ENCODE measurements at regions not wholly inside any gene's neighbourhood (a gene's known extent, or its start where the extent isn't known, plus 50 kb on each side); places are given as distances from the start of the nearest gene placed in this dataset.

DNA sequence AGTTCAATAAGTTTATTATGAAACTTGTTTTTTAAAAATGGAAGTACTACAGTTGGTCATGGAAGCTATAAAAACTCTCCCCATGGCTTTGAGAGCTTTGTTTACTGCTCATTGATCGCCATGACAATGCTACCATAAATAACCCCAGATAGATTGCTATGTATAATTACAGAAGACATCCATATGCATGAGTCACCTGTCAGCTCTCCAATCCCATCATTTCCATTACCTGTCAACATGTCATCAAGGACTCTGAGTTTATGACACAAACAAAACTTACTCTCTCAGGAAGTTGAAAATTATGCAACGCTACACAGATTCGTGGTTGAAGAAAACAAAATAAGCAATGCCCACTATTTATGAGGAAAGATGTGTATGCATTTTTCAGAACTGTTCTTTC, 144.4 kb downstream of the SEC23A start:
- no peak overlapping the region for H3K27ac ChIP-seq
- no peak overlapping the region for H3K4me3 ChIP-seq
- Mint-ChIP-seq H3K4me3 (no peak overlapping the region), H3K4me1 (no peaks in the 10 kb centered on the region), H3K36me3 (no peaks in the 10 kb centered on the region), H3K27ac (no peak overlapping the region), H3K27me3 (ENCODE audit: insufficient read depth, low read depth) (no peaks in the 10 kb centered on the region), H3K9me3 (no peaks in the 10 kb centered on the region)
- no peak overlapping the region for H3K9ac ChIP-seq
- TF ChIP-seq EZH2 (IDR thresholded peaks at IDR 0.05) (no peak), EZH2phosphoT487 (IDR thresholded peaks at IDR 0.05) (no peak)
- TF ChIP-seq, protein P1, sequence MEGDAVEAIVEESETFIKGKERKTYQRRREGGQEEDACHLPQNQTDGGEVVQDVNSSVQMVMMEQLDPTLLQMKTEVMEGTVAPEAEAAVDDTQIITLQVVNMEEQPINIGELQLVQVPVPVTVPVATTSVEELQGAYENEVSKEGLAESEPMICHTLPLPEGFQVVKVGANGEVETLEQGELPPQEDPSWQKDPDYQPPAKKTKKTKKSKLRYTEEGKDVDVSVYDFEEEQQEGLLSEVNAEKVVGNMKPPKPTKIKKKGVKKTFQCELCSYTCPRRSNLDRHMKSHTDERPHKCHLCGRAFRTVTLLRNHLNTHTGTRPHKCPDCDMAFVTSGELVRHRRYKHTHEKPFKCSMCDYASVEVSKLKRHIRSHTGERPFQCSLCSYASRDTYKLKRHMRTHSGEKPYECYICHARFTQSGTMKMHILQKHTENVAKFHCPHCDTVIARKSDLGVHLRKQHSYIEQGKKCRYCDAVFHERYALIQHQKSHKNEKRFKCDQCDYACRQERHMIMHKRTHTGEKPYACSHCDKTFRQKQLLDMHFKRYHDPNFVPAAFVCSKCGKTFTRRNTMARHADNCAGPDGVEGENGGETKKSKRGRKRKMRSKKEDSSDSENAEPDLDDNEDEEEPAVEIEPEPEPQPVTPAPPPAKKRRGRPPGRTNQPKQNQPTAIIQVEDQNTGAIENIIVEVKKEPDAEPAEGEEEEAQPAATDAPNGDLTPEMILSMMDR (IDR thresholded peaks at IDR 0.05) = no peak
- H3K4me2 ChIP-seq = no peak overlapping the region
- no peaks in the 10 kb centered on the region for H3K79me2 ChIP-seq (ENCODE audit: low read depth)
- no peak overlapping the region for H2AFZ ChIP-seq (replicated peaks)
- no peaks in the 10 kb centered on the region for H4K20me1 ChIP-seq (ENCODE audit: low read depth)
- no peaks in the 10 kb centered on the region for H3K27me3 ChIP-seq
- no peaks in the 10 kb centered on the region for H3K36me3 ChIP-seq
- DNase-seq (ENCODE audit: low spot score) = no peak
- no peaks in the 10 kb centered on the region for H3K9me3 ChIP-seq (ENCODE audit: low read depth)
- H3F3A ChIP-seq (ENCODE audit: low read depth) = no peaks in the 10 kb centered on the region
- H3K4me1 ChIP-seq = no peaks in the 10 kb centered on the region

DNA sequence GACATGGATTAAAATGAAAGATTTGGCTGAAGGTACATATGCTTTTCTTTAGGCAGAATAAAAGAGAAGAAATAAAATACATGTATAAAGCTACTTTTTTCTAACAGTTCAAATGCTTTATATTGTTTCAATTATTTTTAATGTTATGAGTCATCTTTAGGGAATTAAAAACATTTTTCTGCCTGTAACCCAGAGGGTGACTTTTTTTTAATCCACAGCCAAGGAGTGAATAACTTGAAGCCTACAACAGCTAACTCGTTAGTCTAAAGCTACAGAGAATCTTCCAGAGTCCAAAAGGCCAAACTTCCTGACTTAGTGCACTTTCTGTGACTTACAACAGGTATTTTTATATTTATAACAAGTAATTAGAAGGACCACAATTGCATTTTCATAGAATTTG, 151.6 kb downstream of the SEC23A start:
- Histone ChIP-seq H3K4me3 (no peak overlapping the region), H3K36me3 (no peaks in the 10 kb centered on the region), H2AFZ (replicated peaks) (no peak overlapping the region), H3K4me2 (no peak overlapping the region), H3K27ac (no peak overlapping the region), H3K27me3 (no peaks in the 10 kb centered on the region), H3K9me3 (ENCODE audit: low read depth) (no peaks in the 10 kb centered on the region), H3K79me2 (ENCODE audit: low read depth) (no peaks in the 10 kb centered on the region), H4K20me1 (ENCODE audit: low read depth) (no peaks in the 10 kb centered on the region), H3K4me1 (no peaks in the 10 kb centered on the region), H3F3A (ENCODE audit: low read depth) (no peaks in the 10 kb centered on the region), H3K9ac (no peak overlapping the region)
- H3K4me3 Mint-ChIP-seq = no peak overlapping the region
- TF ChIP-seq, protein P1 (IDR thresholded peaks at IDR 0.05) = no peak
- TF ChIP-seq EZH2 (IDR thresholded peaks at IDR 0.05) (no peak), EZH2phosphoT487 (IDR thresholded peaks at IDR 0.05) (no peak)
- peaks cover under 1% of the 10 kb centered on the region for H3K27me3 Mint-ChIP-seq (ENCODE audit: insufficient read depth, low read depth)
- H3K36me3 Mint-ChIP-seq = no peaks in the 10 kb centered on the region
- DNase-seq (ENCODE audit: low spot score) = no peak
- H3K27ac Mint-ChIP-seq = no peak overlapping the region
- H3K4me1 Mint-ChIP-seq = no peaks in the 10 kb centered on the region
- no peaks in the 10 kb centered on the region for H3K9me3 Mint-ChIP-seq

DNA sequence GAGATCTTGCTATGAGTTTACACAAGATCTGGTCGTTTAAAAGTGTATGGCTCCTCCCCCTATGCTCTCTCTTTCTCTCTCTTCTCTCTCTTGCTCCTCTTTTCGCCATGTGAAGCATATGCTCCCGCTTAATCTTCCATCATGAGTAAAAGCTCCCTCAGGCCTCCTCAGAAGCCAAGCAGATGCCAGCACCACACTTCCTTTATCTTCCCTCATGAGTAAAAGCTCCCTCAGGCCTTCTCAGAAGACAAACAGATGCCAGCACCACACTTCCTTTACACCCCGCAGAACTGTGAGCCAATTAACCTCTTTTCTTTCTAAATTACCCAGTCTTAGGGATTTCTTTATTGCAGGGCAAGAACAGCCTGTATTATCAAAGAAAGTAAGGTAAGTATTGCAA, 152.4 kb downstream of the SEC23A start:
- Histone ChIP-seq H3K27ac (no peak overlapping the region), H3K4me3 (no peak overlapping the region), H3K79me2 (ENCODE audit: low read depth) (no peaks in the 10 kb centered on the region), H3K9me3 (ENCODE audit: low read depth) (no peaks in the 10 kb centered on the region), H4K20me1 (ENCODE audit: low read depth) (no peaks in the 10 kb centered on the region), H3F3A (ENCODE audit: low read depth) (no peaks in the 10 kb centered on the region), H3K36me3 (no peaks in the 10 kb centered on the region), H3K4me1 (no peaks in the 10 kb centered on the region), H2AFZ (replicated peaks) (no peak overlapping the region), H3K9ac (no peak overlapping the region), H3K27me3 (no peaks in the 10 kb centered on the region), H3K4me2 (no peak overlapping the region)
- TF ChIP-seq EZH2phosphoT487 (IDR thresholded peaks at IDR 0.05) (no peak), EZH2 (IDR thresholded peaks at IDR 0.05) (no peak)
- TF ChIP-seq, protein P1 (IDR thresholded peaks at IDR 0.05) = no peak
- Mint-ChIP-seq H3K27me3 (ENCODE audit: insufficient read depth, low read depth) (peaks cover 2% of the 10 kb centered on the region), H3K27ac (no peak overlapping the region), H3K36me3 (no peaks in the 10 kb centered on the region), H3K9me3 (no peaks in the 10 kb centered on the region), H3K4me3 (no peak overlapping the region), H3K4me1 (no peaks in the 10 kb centered on the region)
- no peak for DNase-seq (ENCODE audit: low spot score)

DNA sequence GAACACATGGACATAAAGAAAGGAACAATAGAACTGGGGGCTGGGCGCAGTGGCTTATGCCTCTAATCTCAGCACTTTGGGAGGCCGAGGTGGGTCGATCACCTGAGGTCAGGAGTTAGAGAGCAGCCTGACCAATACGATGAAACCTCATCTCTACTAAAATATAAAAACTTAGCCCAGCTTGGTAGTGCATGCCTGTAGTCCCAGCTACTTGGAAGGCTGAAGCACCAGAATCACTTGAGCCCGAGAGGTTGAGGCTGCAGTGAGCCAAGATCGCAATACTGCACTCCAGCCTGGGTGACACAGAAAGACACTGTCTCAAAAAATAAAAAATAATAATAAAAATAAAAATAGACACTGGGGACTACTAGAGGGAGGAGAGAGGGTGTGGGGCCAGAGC, 154.5 kb downstream of the SEC23A start:
- Histone ChIP-seq H3K27ac (no peak overlapping the region), H3K9ac (no peak overlapping the region), H3K36me3 (no peaks in the 10 kb centered on the region), H3K9me3 (ENCODE audit: low read depth) (no peaks in the 10 kb centered on the region), H4K20me1 (ENCODE audit: low read depth) (no peaks in the 10 kb centered on the region), H3K4me3 (no peak overlapping the region), H3F3A (ENCODE audit: low read depth) (no peaks in the 10 kb centered on the region), H3K4me2 (no peak overlapping the region), H3K79me2 (ENCODE audit: low read depth) (no peaks in the 10 kb centered on the region), H3K27me3 (no peaks in the 10 kb centered on the region), H2AFZ (replicated peaks) (no peak overlapping the region), H3K4me1 (no peaks in the 10 kb centered on the region)
- no peaks in the 10 kb centered on the region for H3K36me3 Mint-ChIP-seq
- no peak for DNase-seq (ENCODE audit: low spot score)
- no peaks in the 10 kb centered on the region for H3K9me3 Mint-ChIP-seq
- TF ChIP-seq EZH2phosphoT487 (IDR thresholded peaks at IDR 0.05) (no peak), EZH2 (IDR thresholded peaks at IDR 0.05) (no peak)
- TF ChIP-seq, protein P1 (IDR thresholded peaks at IDR 0.05) = no peak
- H3K27me3 Mint-ChIP-seq (ENCODE audit: insufficient read depth, low read depth) = peaks cover 2% of the 10 kb centered on the region
- no peak overlapping the region for H3K4me3 Mint-ChIP-seq
- H3K4me1 Mint-ChIP-seq = no peaks in the 10 kb centered on the region
- H3K27ac Mint-ChIP-seq = no peak overlapping the region

Measured in neural progenitor cell (in vitro differentiated cells).